Gastroesophageal sphincter (tissue), 3 donors: ENCODE measurements at regions not wholly inside any gene's neighbourhood (a gene's known extent, or its start where the extent isn't known, plus 50 kb on each side); places are given as distances from the start of the nearest gene placed in this dataset.
"Not testable (repeated sequence)": the region's sequence is repeated elsewhere in the genome, so short reads cannot be mapped to it uniquely, and the experiment has no call there.

Experiments used
- EP300 ChIP-seq: sonication (generic); formaldehyde crosslinking; IDR thresholded peaks from one replicate; pipeline ENCODE4 v1.6.1; 2017; ENCODE audit warnings: antibody characterized with exemption, mild to moderate bottlenecking
- POLR2A ChIP-seq, 2 donors: fragments of 450-650 bp; IDR thresholded peaks; one replicate each; pipeline ENCODE4 v1.6.1; 2017; ENCODE audit warnings: antibody characterized with exemption in 2 of 2, mild to moderate bottlenecking in 2 of 2, moderate library complexity in 1 of 2
- POLR2AphosphoS5 ChIP-seq: sonication (generic); formaldehyde crosslinking; IDR thresholded peaks from one replicate; pipeline ENCODE4 v1.6.1; 2017; ENCODE audit warnings: antibody characterized with exemption
- TF ChIP-seq, protein P1 (sequence below), 4 experiments: fragments of 200-600 bp in 2 of 4; fragments of 450-650 bp in 2 of 4; sonication (generic) in 1 of 4; IDR thresholded peaks; one replicate each; pipeline ENCODE4 v1.5.1; 2017 to 2019; ENCODE audit warnings: antibody characterized with exemption in 4 of 4, mild to moderate bottlenecking in 2 of 4, moderate library complexity in 2 of 4

GRCh38 chrX:3833761-3834542, 120.5 kb upstream of the PRKX start:
- TF ChIP-seq, protein P1, sequence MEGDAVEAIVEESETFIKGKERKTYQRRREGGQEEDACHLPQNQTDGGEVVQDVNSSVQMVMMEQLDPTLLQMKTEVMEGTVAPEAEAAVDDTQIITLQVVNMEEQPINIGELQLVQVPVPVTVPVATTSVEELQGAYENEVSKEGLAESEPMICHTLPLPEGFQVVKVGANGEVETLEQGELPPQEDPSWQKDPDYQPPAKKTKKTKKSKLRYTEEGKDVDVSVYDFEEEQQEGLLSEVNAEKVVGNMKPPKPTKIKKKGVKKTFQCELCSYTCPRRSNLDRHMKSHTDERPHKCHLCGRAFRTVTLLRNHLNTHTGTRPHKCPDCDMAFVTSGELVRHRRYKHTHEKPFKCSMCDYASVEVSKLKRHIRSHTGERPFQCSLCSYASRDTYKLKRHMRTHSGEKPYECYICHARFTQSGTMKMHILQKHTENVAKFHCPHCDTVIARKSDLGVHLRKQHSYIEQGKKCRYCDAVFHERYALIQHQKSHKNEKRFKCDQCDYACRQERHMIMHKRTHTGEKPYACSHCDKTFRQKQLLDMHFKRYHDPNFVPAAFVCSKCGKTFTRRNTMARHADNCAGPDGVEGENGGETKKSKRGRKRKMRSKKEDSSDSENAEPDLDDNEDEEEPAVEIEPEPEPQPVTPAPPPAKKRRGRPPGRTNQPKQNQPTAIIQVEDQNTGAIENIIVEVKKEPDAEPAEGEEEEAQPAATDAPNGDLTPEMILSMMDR (IDR thresholded peaks at IDR 0.05) = not testable (repeated sequence)
- TF ChIP-seq POLR2A (IDR thresholded peaks at IDR 0.05); EP300; POLR2AphosphoS5: not testable (repeated sequence)
